EH (cell line): ENCODE measurements at regions not wholly inside any gene's neighbourhood (a gene's known extent, or its start where the extent isn't known, plus 50 kb on each side); places are given as distances from the start of the nearest gene placed in this dataset.
"Not testable (repeated sequence)": the region's sequence is repeated elsewhere in the genome, so short reads cannot be mapped to it uniquely, and the experiment has no call there.

Source experiments
- DNase-seq: peaks from one replicate; pipeline ENCODE4 v3.0.0-alpha.2; 2015; ENCODE audit warnings: low read depth

GRCh38 chr6:47180633-47181032 lies 129.1 kb downstream of the TNFRSF21 start:
- peak; percentile 58 for DNase-seq

DNA sequence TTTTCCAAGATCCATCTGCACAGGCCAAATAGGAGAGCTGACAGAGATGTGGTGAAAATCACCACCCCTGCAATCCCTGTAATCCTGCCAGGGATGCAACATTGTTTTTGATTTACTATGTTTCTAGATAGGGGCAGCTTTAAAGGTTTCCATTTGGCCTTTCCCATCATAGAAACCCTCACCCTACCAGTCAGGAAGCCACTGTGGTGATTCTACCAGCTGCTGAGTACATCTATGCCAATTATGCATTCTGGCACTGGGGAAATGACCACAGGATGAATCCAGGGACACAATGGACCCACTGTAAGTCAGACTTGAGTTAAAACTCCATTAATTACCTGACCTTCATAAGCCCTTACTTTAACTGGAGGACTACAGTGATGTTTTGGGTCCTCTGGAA lies 130.4 kb downstream of the TNFRSF21 start:
- DNase-seq: no peak

DNA sequence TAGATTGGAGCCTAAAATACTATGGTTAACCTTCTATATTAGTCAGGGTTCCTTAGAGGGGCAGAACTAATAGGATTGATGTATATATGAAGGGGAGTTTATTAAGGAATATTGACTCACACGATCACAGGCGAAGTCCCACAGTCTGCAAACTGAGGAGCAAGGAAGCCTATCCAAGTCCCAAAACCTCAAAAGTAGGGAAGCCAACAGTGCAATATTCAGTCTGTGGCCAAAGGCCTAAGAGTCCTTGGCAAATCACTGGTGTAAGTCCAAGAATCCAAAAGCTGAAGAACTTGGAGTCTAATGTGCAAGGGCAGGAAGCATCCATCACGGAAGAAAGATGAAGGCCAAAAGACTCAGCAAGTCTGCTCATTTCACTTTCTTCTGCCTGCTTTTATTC lies 133.5 kb upstream of the ADGRF1 start:
- DNase-seq: no peak

DNA sequence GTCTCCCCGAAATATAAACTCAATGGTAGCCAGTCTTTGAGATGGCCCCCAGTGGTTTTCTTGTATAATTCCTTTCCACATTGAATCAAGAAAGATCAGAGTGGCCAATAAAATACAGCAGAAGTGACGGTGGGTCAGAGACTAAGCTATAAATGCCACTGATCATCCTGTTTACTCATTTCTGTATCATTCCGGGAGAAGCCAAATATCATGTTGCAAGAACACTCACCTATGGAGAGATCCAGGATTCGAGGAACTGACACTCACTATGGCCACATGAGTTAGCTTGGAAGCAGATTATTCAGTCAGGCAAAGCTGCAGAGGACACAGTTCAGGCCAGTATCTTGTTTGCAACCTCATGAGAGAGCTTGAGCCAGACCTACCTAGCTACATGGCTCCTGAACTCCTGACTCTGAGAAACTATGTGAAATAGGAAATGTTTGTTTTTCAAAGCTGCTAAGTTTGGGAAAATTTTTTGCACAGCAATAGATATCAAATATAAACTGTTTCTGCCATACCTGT lies 132.4 kb upstream of the ADGRF1 start:
- DNase-seq: no peak

DNA sequence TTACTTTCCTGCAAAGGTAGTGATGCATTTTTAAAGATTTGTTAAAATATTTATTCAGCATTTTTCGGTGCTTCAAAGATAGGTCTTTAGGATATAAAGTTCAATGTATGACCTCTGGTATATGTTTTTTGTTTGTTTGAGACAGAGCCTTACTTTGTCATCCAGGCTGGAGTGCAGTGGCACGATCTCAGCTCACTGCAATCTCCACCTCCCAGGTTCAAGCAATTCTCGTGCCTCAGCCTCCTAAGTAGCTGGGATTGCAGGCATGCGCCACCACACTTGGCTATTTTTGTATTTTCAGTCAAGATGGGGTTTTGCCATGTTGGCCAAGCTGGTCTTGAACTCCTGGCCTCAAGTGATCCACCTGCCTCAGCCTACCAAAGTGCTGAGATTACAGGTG lies 131.9 kb upstream of the ADGRF1 start:
- not testable (repeated sequence) for DNase-seq

DNA sequence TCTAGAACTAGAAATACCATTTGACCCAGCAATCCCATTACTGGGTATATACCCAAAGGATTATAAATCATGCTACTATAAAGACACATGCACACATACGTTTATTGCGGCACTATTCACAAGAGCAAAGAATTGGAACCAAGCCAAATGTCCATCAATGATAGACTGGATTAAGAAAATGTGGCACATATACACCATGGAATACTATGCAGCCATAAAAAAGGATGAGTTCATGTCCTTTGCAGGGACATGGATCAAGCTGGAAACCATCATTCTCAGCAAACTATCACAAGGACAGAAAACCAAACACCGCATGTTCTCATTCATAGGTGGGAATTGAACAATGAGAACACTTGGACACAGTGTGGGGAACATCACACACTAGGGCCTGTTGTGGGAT lies 131.0 kb upstream of the ADGRF1 start:
- not testable (repeated sequence) for DNase-seq

- no peak for DNase-seq
These were observed 128.4 kb upstream of the ADGRF1 start for GRCh38 chr6:47170617-47170947.

DNA sequence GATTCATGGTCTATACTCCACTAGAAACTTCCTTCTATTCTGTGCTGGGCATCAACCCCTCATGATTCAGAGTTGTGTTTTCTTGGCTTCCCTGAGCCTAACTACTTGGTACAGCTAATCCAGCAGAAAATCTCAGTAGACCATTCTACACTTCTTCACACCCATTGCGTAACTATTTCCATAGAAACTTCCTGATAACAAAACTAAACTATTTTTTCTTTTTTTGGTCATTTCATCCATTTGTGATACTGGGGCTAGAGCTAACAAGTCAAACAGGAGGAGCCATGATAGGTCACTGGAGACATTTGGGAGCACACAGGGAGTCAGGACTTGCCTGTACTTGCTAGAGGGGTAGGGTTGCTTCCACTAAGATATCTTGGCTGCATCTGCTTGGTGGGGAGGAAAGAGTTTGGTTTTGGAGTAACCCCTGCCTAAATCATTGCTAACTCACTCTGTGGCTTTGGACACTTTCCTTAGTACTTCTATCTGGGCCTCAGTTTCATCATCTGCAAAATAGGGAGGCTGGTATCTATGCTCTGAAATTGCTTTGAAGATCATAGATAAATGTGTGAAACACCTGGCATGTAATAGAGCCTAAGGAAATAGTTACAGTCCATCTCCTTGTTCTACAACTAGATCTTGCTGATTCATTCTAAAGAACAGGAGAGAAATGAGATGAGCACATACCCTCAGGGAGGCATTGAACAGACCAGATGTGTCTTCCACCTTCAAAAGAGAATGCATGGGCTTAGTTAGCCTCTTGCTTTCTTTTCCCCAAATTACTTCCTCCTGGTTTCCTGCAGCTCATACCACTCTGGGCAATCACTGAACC lies 127.9 kb upstream of the ADGRF1 start:
- peak; percentile 62 for DNase-seq

DNA sequence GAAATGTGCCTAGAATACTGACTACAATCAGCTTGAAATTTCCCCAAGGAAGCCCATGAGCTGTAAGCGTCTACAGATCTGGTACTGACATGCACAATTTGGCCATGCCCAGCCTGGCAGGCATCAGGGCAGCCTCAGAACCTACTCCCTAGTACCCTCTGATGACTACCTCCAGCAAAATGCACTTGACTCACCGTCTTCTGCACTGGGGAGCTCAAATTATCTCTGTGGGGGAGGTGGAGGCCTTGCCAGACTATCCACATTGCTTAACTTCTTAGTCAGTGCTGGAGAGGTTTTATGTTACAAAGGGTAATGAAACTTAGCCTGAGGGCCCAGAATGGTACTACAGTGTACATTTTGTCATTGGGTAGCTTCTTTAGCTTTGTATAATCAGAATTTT lies 126.0 kb upstream of the ADGRF1 start:
- DNase-seq: peak; percentile 98

DNA sequence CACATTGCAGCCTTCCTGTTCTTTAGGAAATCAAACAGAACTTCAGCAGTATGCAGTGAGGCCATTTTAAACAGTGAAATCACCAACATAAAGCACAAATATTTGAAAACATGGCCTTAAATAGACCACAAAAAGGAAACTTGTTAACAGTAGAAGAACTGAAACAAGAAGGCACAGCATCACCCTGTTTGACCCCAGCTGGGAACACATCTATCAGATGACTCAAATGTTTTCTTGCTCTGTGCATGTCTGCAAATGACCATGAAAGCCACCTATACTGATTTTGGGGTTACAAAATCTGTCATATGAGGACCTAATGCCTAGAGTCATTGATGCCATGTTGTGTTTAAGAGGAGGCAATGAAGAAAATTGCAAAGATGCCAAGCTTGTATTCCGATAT lies 123.8 kb upstream of the ADGRF1 start:
- DNase-seq: peak; percentile 70

GRCh38 chr6:47164877-47165276 lies 122.7 kb upstream of the ADGRF1 start:
- no peak for DNase-seq

DNA sequence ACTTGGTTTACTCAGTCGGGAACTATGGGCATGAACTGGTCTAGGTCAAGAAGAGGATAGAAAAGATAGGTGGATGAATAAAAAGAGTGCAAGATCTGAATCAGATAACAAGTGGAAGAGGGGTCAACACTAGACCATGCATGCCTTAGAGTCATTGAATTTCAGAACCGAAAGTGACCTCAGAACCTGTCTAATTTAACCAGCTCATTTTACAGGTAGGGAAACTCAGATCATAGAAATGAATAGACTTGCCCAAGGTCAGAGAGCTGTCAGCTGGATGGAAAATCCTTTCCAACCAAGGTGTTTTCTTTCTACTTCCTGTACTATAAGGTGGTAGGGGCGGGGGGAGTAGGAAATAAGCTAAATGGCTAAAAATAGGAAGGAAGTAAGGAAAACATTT lies 121.4 kb upstream of the ADGRF1 start:
- DNase-seq: no peak

GRCh38 chr6:47162793-47163192 lies 120.7 kb upstream of the ADGRF1 start:
- DNase-seq: no peak

GRCh38 chr6:47162231-47162630 lies 120.1 kb upstream of the ADGRF1 start:
- DNase-seq: no peak

- DNase-seq: peak; percentile 50
These were observed 119.1 kb upstream of the ADGRF1 start for GRCh38 chr6:47161176-47161687.

DNA sequence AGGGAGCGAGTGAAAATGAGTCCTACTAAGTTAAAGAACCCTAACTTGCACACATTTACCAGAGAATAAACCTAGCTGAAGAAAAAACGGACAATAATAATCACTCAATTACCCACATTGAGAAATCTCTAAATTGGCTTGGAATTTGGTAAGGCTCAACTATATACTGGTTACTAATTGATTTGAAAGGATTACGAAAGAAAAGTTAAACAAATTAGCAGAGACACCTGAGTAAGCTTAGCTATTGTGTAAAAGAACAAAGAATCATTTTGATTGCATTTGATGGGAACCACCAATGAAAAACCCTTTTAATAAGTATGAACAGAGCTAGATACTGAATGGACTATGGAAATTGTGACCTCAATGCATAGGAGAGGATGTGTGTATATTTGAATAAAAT lies 118.6 kb upstream of the ADGRF1 start:
- DNase-seq: no peak

DNA sequence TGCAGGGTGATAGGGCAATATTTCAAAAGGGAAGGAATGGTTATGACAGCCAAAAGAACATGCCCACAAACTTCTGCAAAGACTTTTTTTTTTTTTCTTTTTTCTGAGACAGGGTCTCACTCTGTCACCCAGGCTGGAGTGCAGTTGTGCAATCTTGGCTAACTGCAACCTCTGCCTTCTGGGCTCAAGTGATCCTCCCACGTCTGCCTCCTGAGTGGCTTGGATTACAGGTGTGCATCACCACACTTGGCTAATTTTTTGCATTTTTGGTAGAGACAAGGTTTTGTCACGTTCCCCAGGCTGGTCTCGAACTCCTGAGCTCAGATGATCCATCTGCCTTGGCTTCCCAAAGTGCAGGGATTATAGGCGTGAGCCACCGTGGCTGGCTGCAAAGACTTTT lies 117.6 kb upstream of the ADGRF1 start:
- DNase-seq: no peak

DNA sequence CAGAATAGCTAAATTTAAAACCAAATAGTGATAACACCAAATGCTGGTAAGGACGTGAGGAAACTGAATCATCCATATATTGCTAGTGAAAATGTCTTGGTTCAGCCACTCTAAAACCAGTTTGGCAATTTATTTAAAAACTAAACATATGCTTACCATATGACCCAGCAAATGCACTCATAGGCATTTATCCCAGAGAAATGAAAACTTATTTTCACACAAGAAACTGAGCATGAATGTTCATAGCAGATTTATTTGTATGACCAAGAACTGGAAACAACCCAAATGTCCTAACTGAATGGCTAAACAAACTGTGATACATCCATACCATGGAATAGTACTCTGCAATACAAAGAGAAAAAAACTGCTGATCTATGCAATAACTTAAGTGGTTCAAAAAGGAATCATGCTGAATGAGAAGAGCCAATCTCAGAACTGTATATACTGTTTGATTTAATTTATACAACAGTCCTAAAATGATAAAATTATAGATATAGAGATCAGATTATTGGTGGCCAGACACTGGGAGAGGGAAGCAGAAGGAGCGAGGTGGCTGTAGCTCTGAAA lies 115.6 kb upstream of the ADGRF1 start:
- peak; percentile 18 for DNase-seq

DNA sequence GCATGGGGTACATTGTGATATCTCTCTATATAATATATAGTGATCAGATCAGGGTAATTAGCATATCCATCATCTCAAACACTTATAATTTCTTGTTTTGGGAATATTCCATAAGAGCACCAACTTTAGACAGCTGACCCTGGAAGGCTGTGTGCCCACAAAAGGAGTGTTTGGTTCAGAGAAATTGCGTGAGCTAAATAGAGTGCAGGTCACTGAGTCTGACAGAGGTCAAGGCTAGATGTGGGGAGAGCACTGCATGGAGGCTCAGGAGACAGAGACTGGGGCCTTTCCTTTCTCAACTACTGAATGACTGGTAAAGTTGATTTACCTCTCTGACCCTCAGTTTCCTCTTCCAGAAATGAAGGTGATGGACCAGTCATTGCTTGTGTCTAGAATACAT lies 114.9 kb upstream of the ADGRF1 start:
- no peak for DNase-seq

DNA sequence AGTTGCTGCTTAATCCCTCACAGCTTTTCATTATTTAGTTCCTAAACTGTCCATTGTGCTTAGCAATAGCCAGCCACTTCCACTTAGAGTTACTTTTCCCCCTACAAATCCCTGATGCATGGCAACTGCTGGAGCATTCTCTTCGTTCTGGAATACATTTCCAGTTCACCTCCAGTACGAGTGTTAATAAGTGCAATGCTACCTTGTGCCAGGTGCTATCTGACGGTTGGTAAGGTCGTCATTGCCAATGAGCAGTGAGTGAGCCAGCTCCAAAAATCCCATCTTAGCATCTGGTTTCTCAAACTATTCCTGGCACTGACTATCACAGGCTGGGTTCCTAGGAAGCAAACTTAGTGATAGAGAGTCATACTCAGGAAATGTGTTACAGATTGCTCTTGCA lies 114.1 kb upstream of the ADGRF1 start:
- no peak for DNase-seq

GRCh38 chr6:47153404-47153755 lies 111.2 kb upstream of the ADGRF1 start:
- DNase-seq: no peak

DNA sequence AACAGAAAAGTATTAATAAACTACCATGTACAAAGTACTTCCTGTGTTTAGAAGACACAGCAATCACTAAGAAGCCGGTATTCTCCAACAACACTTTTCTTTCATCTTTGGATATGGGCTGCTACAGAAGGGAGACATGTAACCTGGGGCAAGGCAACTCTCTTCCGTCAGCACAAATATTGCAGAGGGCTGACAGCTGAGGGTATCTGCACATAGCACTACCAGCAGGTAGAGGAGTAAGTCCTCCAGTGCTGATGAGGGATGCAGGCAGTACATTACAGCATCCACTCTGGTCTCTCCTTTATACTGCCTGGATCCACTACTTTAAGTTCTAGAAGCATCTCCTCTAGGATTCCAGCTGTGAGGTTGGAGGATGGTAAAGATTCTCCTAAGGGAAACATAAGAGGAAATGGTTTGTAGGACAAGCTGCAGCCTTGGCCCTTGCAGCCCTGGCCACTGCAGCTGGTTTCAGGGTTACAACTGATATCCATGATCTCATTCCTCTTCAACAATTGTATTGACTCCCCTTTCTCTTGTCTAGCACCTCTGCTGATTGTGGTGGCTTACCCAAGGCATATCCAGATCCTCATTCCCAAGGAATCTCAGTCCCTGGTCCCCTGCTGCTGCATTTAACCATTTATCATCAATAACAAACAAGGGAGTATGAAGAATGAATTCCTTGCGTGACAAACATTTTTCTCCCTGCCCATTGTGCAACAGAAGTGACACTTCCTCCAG lies 110.7 kb upstream of the ADGRF1 start:
- peak; percentile 85 for DNase-seq
